Ovary (tissue), 3 donors: ENCODE measurements at regions not wholly inside any gene's neighbourhood (a gene's known extent, or its start where the extent isn't known, plus 50 kb on each side); places are given as distances from the start of the nearest gene placed in this dataset.

Experiments used
- EP300 ChIP-seq: sonication (generic); formaldehyde crosslinking; IDR thresholded peaks from one replicate; pipeline ENCODE4 v1.6.1; 2017; ENCODE audit warnings: antibody characterized with exemption
- POLR2A ChIP-seq: fragments of 450-650 bp; IDR thresholded peaks from one replicate; pipeline ENCODE4 v1.6.1; 2017; ENCODE audit warnings: antibody characterized with exemption, mild to moderate bottlenecking, moderate library complexity
- TF ChIP-seq, protein P1 (sequence below), 3 donors: fragments of 450-650 bp in 2 of 3; fragments of 200-600 bp in 1 of 3; IDR thresholded peaks; one replicate each; pipeline versions ENCODE4 v1.5.1 to v1.8.0; 2016 to 2022; ENCODE audit warnings: antibody characterized with exemption in 3 of 3, mild to moderate bottlenecking in 1 of 3
- donor health status: DM: no; HTN: no; CAD: no.

DNA sequence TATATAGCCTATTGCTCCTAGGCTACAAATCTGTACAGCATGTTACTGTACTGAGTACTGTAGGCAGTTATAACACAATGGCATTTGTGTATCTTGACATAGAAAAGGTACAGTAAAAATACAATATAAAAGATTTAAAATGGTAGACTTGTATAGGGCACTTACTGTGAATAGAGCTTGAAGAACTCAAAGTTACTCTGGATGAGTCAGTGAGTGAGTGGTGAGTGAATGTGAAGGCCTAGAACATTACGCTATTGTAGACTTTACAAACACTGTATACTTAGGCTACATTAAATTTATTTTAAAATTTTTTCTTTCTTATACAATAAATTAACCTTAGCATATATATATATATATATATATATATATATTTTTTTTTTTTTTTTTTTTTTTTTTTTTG, 140.0 kb upstream of the UBE2E1 start:
- TF ChIP-seq POLR2A: no peak
- TF ChIP-seq, protein P1, sequence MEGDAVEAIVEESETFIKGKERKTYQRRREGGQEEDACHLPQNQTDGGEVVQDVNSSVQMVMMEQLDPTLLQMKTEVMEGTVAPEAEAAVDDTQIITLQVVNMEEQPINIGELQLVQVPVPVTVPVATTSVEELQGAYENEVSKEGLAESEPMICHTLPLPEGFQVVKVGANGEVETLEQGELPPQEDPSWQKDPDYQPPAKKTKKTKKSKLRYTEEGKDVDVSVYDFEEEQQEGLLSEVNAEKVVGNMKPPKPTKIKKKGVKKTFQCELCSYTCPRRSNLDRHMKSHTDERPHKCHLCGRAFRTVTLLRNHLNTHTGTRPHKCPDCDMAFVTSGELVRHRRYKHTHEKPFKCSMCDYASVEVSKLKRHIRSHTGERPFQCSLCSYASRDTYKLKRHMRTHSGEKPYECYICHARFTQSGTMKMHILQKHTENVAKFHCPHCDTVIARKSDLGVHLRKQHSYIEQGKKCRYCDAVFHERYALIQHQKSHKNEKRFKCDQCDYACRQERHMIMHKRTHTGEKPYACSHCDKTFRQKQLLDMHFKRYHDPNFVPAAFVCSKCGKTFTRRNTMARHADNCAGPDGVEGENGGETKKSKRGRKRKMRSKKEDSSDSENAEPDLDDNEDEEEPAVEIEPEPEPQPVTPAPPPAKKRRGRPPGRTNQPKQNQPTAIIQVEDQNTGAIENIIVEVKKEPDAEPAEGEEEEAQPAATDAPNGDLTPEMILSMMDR (IDR thresholded peaks at IDR 0.05): no peak
- TF ChIP-seq EP300: no peak
